ENCODE measurements at regions not wholly inside any gene's neighbourhood (a gene's known extent, or its start where the extent isn't known, plus 50 kb on each side); places are given as distances from the start of the nearest gene placed in this dataset.

DNA sequence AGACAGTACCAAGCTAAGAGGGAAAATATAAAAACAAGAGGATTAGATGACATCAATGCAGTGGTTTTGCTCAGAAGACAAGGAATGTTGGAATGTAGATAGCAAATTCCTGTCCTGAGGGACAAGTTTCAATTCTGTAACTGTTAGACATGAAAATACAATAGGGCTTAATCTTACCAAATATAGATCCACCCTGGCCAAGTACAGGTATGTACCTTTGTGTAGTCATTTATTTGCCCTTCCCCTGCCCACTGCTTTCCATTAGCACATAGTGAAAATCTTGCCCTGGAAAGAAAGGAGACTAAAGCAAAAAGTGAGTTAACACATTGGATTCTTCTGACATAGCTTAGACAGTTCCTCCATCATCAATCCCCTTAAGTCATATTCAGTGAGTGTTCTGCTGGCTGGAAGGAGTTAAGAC, 389.0 kb upstream of the THBS1 start:
- TF ChIP-seq, protein P1, sequence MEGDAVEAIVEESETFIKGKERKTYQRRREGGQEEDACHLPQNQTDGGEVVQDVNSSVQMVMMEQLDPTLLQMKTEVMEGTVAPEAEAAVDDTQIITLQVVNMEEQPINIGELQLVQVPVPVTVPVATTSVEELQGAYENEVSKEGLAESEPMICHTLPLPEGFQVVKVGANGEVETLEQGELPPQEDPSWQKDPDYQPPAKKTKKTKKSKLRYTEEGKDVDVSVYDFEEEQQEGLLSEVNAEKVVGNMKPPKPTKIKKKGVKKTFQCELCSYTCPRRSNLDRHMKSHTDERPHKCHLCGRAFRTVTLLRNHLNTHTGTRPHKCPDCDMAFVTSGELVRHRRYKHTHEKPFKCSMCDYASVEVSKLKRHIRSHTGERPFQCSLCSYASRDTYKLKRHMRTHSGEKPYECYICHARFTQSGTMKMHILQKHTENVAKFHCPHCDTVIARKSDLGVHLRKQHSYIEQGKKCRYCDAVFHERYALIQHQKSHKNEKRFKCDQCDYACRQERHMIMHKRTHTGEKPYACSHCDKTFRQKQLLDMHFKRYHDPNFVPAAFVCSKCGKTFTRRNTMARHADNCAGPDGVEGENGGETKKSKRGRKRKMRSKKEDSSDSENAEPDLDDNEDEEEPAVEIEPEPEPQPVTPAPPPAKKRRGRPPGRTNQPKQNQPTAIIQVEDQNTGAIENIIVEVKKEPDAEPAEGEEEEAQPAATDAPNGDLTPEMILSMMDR (IDR thresholded peaks at IDR 0.05): no peak
- TF ChIP-seq POLR2A (IDR thresholded peaks at IDR 0.05): no peak
- no peak for TF ChIP-seq POLR2AphosphoS5 (IDR thresholded peaks at IDR 0.05)
- no peak for TF ChIP-seq EP300 (IDR thresholded peaks at IDR 0.05)
